HepG2 (cell line): ENCODE measurements at regions not wholly inside any gene's neighbourhood (a gene's known extent, or its start where the extent isn't known, plus 50 kb on each side); places are given as distances from the start of the nearest gene placed in this dataset.

ENCODE experiments used
- ATAC-seq: fragments of 200-7000 bp; cut with Tn5 transposase; 3 replicates; pipeline ENCODE4 v1.9.1; 2020; ENCODE audit warnings: mild to moderate bottlenecking, moderate library complexity
- BruUV-seq: library from RNA; stranded (reverse); fragments of 400-500 nt; replicated peaks from 2 replicates; lab custom pipeline; 2021; lab: Mats Ljungman, UMichigan
- CTCF ChIA-PET: fragments of 300-600 bp; formaldehyde crosslinking; extraction: SDS; loops from one replicate; lab custom pipeline; 2021; ENCODE audit warnings: low total read pairs, inconsistent platforms, low intra/inter-chr PET ratio; lab: Yijun Ruan, JAX
- POLR2A ChIA-PET: fragments of 350-600 bp; sonication (Branson Sonifier 250); formaldehyde crosslinking; loops from one replicate; lab custom pipeline; 2020; ENCODE audit warnings: antibody characterized with exemption, inconsistent platforms; lab: Yijun Ruan, JAX
- DNase-seq: peaks from one replicate; pipeline ENCODE4 v3.0.0-alpha.2; 2015; ENCODE audit warnings: low spot score
- FAIRE-seq: peaks from 3 replicates; lab custom pipeline; 2011; peaks lifted over from hg19 to GRCh38; lab: Jason Lieb, UNC
- H2AFZ ChIP-seq: one replicate; pipeline ENCODE4 v1.6.1; 2011; ENCODE audit warnings: low read length, inconsistent platforms
- H3K27ac ChIP-seq: fragments of 300-600 bp; 3 replicates; pipeline ENCODE4 v1.8.0; 2011; ENCODE audit warnings: mixed run types, mild to moderate bottlenecking, mixed read lengths, low read length, inconsistent platforms; ENCODE audit not compliant: insufficient read depth; ENCODE audit errors: extremely low read length
- H3K27me3 ChIP-seq, 2 experiments: fragments of 200-600 bp in 1 of 2; 2 replicates in 1 of 2; 3 replicates in 1 of 2; pipeline versions ENCODE4 v1.6.0 to v1.8.0; 2011; ENCODE audit warnings: low read length in 2 of 2, mild to moderate bottlenecking in 2 of 2, moderate library complexity in 2 of 2, inconsistent platforms in 1 of 2; ENCODE audit not compliant: insufficient read depth in 2 of 2, control insufficient read depth in 1 of 2
- H3K36me3 ChIP-seq, 2 experiments: fragments of 200-600 bp in 1 of 2; replicated peaks in 1 of 2; 2 replicates in 1 of 2; 3 replicates in 1 of 2; pipeline versions ENCODE4 v1.5.1 to v1.8.0; 2011; ENCODE audit warnings: low read length in 2 of 2, inconsistent platforms in 1 of 2; ENCODE audit not compliant: insufficient read depth in 2 of 2, control insufficient read depth in 1 of 2
- H3K4me1 ChIP-seq: 2 replicates; pipeline ENCODE4 v1.5.1; 2012; ENCODE audit warnings: low read length, inconsistent platforms; ENCODE audit not compliant: insufficient read depth
- H3K4me2 ChIP-seq: 2 replicates; pipeline ENCODE4 v1.6.0; 2011; ENCODE audit warnings: low read depth, low read length, inconsistent platforms
- H3K4me3 ChIP-seq, 3 experiments: fragments of 200-600 bp in 1 of 3; sonication (generic), shearing (Covaris generic) in 1 of 3; replicated peaks in 1 of 3; 2 replicates each; pipeline ENCODE4 v1.5.1; 2011 to 2016; ENCODE audit warnings: low read length in 3 of 3, inconsistent platforms in 2 of 3, low read depth in 2 of 3, mild to moderate bottlenecking in 2 of 3, control low read depth in 1 of 3, mixed read lengths in 1 of 3; ENCODE audit not compliant: insufficient read depth in 1 of 3
- H3K79me2 ChIP-seq: one replicate; pipeline ENCODE4 v1.6.1; 2011; ENCODE audit warnings: low read length, inconsistent platforms; ENCODE audit not compliant: insufficient read depth
- H3K9ac ChIP-seq: 2 replicates; pipeline ENCODE4 v1.6.0; 2011; ENCODE audit warnings: mild to moderate bottlenecking, low read depth, low read length, inconsistent platforms; ENCODE audit not compliant: insufficient read depth
- H3K9me3 ChIP-seq: 2 replicates; pipeline ENCODE4 v1.5.1; 2012; ENCODE audit warnings: mild to moderate bottlenecking, low read length
- H4K20me1 ChIP-seq: 2 replicates; pipeline ENCODE4 v1.6.0; 2011; ENCODE audit warnings: inconsistent platforms, mild to moderate bottlenecking, low read length, moderate library complexity; ENCODE audit not compliant: insufficient read depth
- KDM5B ChIP-seq: sonication (generic); formaldehyde crosslinking; IDR thresholded peaks from 2 replicates; pipeline ENCODE4 v1.4.0; 2020; ENCODE audit warnings: missing genetic modification reagents, mild to moderate bottlenecking, borderline replicate concordance
- KLF15 ChIP-seq: sonication (generic); formaldehyde crosslinking; IDR thresholded peaks from 2 replicates; pipeline ENCODE4 v1.8.1; 2023; ENCODE audit warnings: borderline replicate concordance, mild to moderate bottlenecking, inconsistent platforms, missing genetic modification reagents, mixed read lengths
- SIN3B ChIP-seq: fragments of 150-350 bp; IDR thresholded peaks from 2 replicates; pipeline ENCODE4 v1.6.1; 2014; ENCODE audit warnings: low read length
- ZMYM3 ChIP-seq: sonication (generic); formaldehyde crosslinking; IDR thresholded peaks from 2 replicates; pipeline ENCODE4 v1.5.1; 2020; ENCODE audit warnings: mild to moderate bottlenecking, missing genetic modification reagents
- ZNF124 ChIP-seq: sonication (generic); formaldehyde crosslinking; IDR thresholded peaks from 2 replicates; pipeline ENCODE4 v1.4.0; 2020; ENCODE audit warnings: missing genetic modification reagents
- WGBS: methylation state at CpG from one replicate; pipeline ENCODE4 v1.1.6; 2017; ENCODE audit warnings: low lambda C conversion rate; 5-methylcytosine and 5-hydroxymethylcytosine counted together
- in situ Hi-C: cut with HindIII; loops from 2 replicates; pipeline ENCODE4 v1.10.0; 2017; ENCODE audit warnings: low pct_unique_long_range_greater_than_20kb; ENCODE audit not compliant: extremely low pct_ligation_motif_present
- intact Hi-C: fragments of 100-400 bp; cut with micrococcal nuclease; formaldehyde crosslinking; loops from one replicate; pipeline ENCODE4 v1.10.0; 2022; ENCODE audit not compliant: unreplicated experiment

GRCh38 chr9:105871540-105871939, 177.2 kb downstream of the TMEM38B start:
- Histone ChIP-seq H3K79me2 (no peaks in the 10 kb centered on the region), H3K4me1 (no peaks in the 10 kb centered on the region), H3K27ac (no peak overlapping the region), H3K9ac (no peak overlapping the region), H3K9me3 (no peaks in the 10 kb centered on the region), H3K36me3 (no peaks in the 10 kb centered on the region), H4K20me1 (no peaks in the 10 kb centered on the region), H3K4me2 (no peak overlapping the region), H3K4me3 (no peak overlapping the region), H3K27me3 (no peaks in the 10 kb centered on the region), H2AFZ (no peak overlapping the region)
- 0% methylated on average over 2 of the region's 2 CpGs for WGBS
- POLR2A ChIA-PET = no interaction called here
- no TSS peak for BruUV-seq
- FAIRE-seq (no peak), DNase-seq (no peak), ATAC-seq (no peak)
- TF ChIP-seq ZNF124 = no peak
- no peak for TF ChIP-seq SIN3B
- in situ Hi-C loops = no loop called here
- CTCF ChIA-PET = no interaction called here
- intact Hi-C loops = no loop called here

GRCh38 chr9:105873801-105874200, 179.5 kb downstream of the TMEM38B start:
- in situ Hi-C loops = no loop called here
- Histone ChIP-seq H3K9me3 (no peaks in the 10 kb centered on the region), H3K27ac (no peak overlapping the region), H3K27me3 (peaks cover 0 to 1% of the 10 kb centered on the region in 2 experiments; a peak in 2 of 5 replicates), H4K20me1 (no peaks in the 10 kb centered on the region), H3K4me3 (no peak overlapping the region), H3K4me1 (no peaks in the 10 kb centered on the region), H3K9ac (no peak overlapping the region), H3K4me2 (no peak overlapping the region), H3K36me3 (no peaks in the 10 kb centered on the region), H3K79me2 (no peaks in the 10 kb centered on the region), H2AFZ (no peak overlapping the region)
- no peak for DNase-seq
- BruUV-seq = no TSS peak
- no peak for ATAC-seq
- TF ChIP-seq ZMYM3 (CRISPR knock-in tag) (no peak), KDM5B (no peak), KLF15 (CRISPR knock-in tag) (no peak)
- intact Hi-C loops = no loop called here
- FAIRE-seq = no peak
- 16% methylated on average over 3 of the region's 3 CpGs for WGBS
- ChIA-PET CTCF (no interaction called here), POLR2A (no interaction called here)
